Panc1 (cell line): ENCODE measurements at regions not wholly inside any gene's neighbourhood (a gene's known extent, or its start where the extent isn't known, plus 50 kb on each side); places are given as distances from the start of the nearest gene placed in this dataset.

Experiments
- ATAC-seq: fragments of 200-7000 bp; cut with Tn5 transposase; 2 replicates; pipeline ENCODE4 v1.9.1; 2020; ENCODE audit warnings: mild to moderate bottlenecking, moderate library complexity
- BruUV-seq: library from RNA; stranded (reverse); fragments of 400-500 nt; replicated peaks from 2 replicates; lab custom pipeline; 2021; lab: Mats Ljungman, UMichigan
- CTCF ChIA-PET: fragments of 300-600 bp; sonication (Branson Sonifier 250); formaldehyde crosslinking; loops from one replicate; lab custom pipeline; 2022; ENCODE audit warnings: antibody characterized with exemption; lab: Charles Lee
- POLR2A ChIA-PET: fragments of 300-600 bp; sonication (Branson Sonifier 250); formaldehyde crosslinking; loops from one replicate; lab custom pipeline; 2022; ENCODE audit warnings: antibody characterized with exemption; lab: Charles Lee
- DNase-seq: peaks from one replicate; pipeline ENCODE4 v3.0.0-alpha.2; 2010; ENCODE audit warnings: low read depth, low spot score
- H3K27ac ChIP-seq: 2 replicates; pipeline ENCODE4 v1.5.1; 2011; ENCODE audit warnings: mild to moderate bottlenecking, low read length, inconsistent platforms
- H3K27me3 ChIP-seq: fragments of 200-500 bp; sonication (Bioruptor generic); 2 replicates; pipeline ENCODE4 v1.6.0; 2014; ENCODE audit warnings: low read length, inconsistent platforms; ENCODE audit not compliant: control insufficient read depth, insufficient read depth
- H3K36me3 ChIP-seq: fragments of 200-500 bp; sonication (Bioruptor generic); 2 replicates; pipeline ENCODE4 v1.5.1; 2014; ENCODE audit warnings: inconsistent platforms, mild to moderate bottlenecking, low read length, moderate library complexity; ENCODE audit not compliant: control insufficient read depth, insufficient read depth
- H3K4me1 ChIP-seq: 2 replicates; pipeline ENCODE4 v1.5.1; 2011; ENCODE audit warnings: inconsistent platforms, mild to moderate bottlenecking, low read length, moderate library complexity; ENCODE audit not compliant: control insufficient read depth, insufficient read depth
- H3K4me3 ChIP-seq, 2 experiments: 2 replicates each; pipeline ENCODE4 v1.5.1; 2011 to 2012; ENCODE audit warnings: low read depth in 2 of 2, low read length in 2 of 2, mild to moderate bottlenecking in 2 of 2, inconsistent platforms in 1 of 2, moderate library complexity in 1 of 2
- H3K9me3 ChIP-seq: fragments of 200-500 bp; sonication (Bioruptor generic); 2 replicates; pipeline ENCODE4 v1.5.1; 2014; ENCODE audit warnings: low read depth, mild to moderate bottlenecking, inconsistent platforms, low read length, moderate library complexity; ENCODE audit not compliant: control insufficient read depth, insufficient read depth
- CTCF ChIP-seq: fragments of 450-650 bp; IDR thresholded peaks from 2 replicates; pipeline ENCODE4 v1.5.1; 2017; ENCODE audit warnings: mild to moderate bottlenecking
- POLR2AphosphoS5 ChIP-seq: IDR thresholded peaks from 2 replicates; pipeline ENCODE4 v1.6.1; 2012; ENCODE audit warnings: mild to moderate bottlenecking, low read depth, low read length, moderate library complexity
- REST ChIP-seq, 2 experiments: IDR thresholded peaks; 2 replicates each; pipeline ENCODE4 v1.6.1; 2011 to 2012; ENCODE audit warnings: low read depth in 2 of 2, control low read depth in 1 of 2, low read length in 1 of 2, mild to moderate bottlenecking in 1 of 2, moderate library complexity in 1 of 2; ENCODE audit not compliant: insufficient read depth in 1 of 2
- SIN3A ChIP-seq: IDR thresholded peaks from 2 replicates; pipeline ENCODE4 v1.6.1; 2012; ENCODE audit warnings: low read depth, mild to moderate bottlenecking, low read length, moderate library complexity, borderline replicate concordance; ENCODE audit not compliant: insufficient read depth
- TCF7L2 ChIP-seq: IDR thresholded peaks from 2 replicates; pipeline ENCODE4 v1.6.1; 2011; ENCODE audit warnings: mild to moderate bottlenecking, low read depth, low read length, inconsistent platforms
- in situ Hi-C: cut with HindIII; loops from 2 replicates; pipeline ENCODE4 v1.10.0; 2016; ENCODE audit warnings: low sequenced_read_pairs, low pct_unique_long_range_greater_than_20kb
- intact Hi-C: fragments of 100-400 bp; cut with micrococcal nuclease; formaldehyde crosslinking; loops from one replicate; pipeline ENCODE4 v1.10.0; 2022; ENCODE audit not compliant: unreplicated experiment

- H3K4me3 ChIP-seq: no peak overlapping the region
- in situ Hi-C loops: no loop called here
- H3K36me3 ChIP-seq: no peaks in the 10 kb centered on the region
- no peaks in the 10 kb centered on the region for H3K27me3 ChIP-seq
- no peak for ATAC-seq
- TF ChIP-seq REST (IDR thresholded peaks at IDR 0.05; ENCODE audit: insufficient read depth in 1 of 2, low read depth in 2 of 2, low read length in 1 of 2) (no peak), CTCF (no peak), POLR2AphosphoS5 (no peak), SIN3A (no peak), TCF7L2 (no peak)
- H3K9me3 ChIP-seq: no peaks in the 10 kb centered on the region
- no peak overlapping the region for H3K27ac ChIP-seq
- no TSS peak for BruUV-seq
- intact Hi-C loops: no loop called here
- POLR2A ChIA-PET: no interaction called here
- H3K4me1 ChIP-seq: no peaks in the 10 kb centered on the region
- no peak for DNase-seq
- CTCF ChIA-PET: no interaction called here
Observed at GRCh38 chr3:64924961-64925360, 237.2 kb upstream of the ADAMTS9 start.

GRCh38 chr3:64922213-64922612 is 234.4 kb upstream of the ADAMTS9 start:
- ChIA-PET CTCF (no interaction called here), POLR2A (no interaction called here)
- no peaks in the 10 kb centered on the region for H3K27me3 ChIP-seq
- ATAC-seq (no peak), DNase-seq (no peak)
- H3K4me1 ChIP-seq: no peaks in the 10 kb centered on the region
- no peak overlapping the region for H3K27ac ChIP-seq
- H3K4me3 ChIP-seq: no peak overlapping the region
- no peaks in the 10 kb centered on the region for H3K36me3 ChIP-seq
- BruUV-seq: no TSS peak
- intact Hi-C loops (no loop called here), in situ Hi-C loops (no loop called here)
- H3K9me3 ChIP-seq: no peaks in the 10 kb centered on the region
- no peak for TF ChIP-seq POLR2AphosphoS5
- no peak for TF ChIP-seq CTCF
- no peak for TF ChIP-seq REST (IDR thresholded peaks at IDR 0.05; ENCODE audit: insufficient read depth in 1 of 2, low read depth in 2 of 2, low read length in 1 of 2)
- no peak for TF ChIP-seq SIN3A
- no peak for TF ChIP-seq TCF7L2
